Stimulated activated CD4-positive, alpha-beta T cell treated with anti-CD3 and anti-CD28 coated beads, Interleukin-4, amount 100 ng/mL, for 1 hour (primary cell): ENCODE measurements at regions not wholly inside any gene's neighbourhood (a gene's known extent, or its start where the extent isn't known, plus 50 kb on each side); places are given as distances from the start of the nearest gene placed in this dataset.

Source experiments
- DNase-seq: peaks from one replicate; pipeline ENCODE4 v3.0.0-alpha.2; 2020

DNA sequence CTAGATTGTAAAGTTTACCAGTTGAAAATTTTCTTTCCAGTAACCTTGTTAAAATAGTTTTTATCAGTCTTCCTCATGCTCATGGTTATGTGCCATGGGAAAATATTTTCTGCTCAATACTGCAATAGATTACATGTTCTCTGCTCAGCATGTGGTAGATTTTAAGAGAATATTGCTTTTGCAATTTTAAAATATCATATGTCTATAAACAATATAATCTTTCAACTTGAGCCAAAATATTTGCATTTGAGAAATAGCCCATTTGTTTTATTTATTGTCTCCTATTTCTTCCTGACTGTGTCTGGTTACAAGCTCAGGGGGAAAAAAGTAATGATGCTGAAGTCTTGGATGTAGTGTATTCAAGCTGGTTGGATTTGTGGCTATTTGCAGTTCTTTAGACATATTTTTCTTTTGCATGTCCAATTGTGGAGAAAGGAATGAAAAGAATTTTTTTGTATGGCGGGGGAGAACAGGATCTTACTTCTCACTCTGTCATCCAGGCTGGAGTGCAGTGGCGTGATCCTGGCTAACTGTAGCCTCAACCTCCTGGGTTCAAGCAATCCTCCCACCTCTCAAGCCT is 342.6 kb upstream of the NAV3 start:
- DNase-seq, result no peak

DNA sequence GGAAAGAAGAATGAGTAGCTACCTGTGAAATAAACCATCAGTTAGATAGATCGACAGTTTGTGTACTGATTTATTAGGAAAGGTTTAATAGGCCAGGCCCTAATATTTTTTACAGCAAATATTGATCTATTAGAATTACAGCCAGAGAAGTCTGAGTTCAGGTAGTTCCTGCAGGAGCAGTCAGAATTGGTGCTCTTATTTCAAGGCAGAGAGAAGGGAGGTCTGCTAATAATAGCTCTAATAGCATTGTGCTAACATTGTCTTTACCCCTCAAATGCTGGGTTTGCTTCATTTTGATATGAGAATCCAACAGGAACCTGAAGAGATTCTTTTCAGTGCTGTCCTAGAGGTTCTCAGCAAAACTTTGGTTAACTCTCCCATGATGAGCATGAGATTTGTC is 343.8 kb upstream of the NAV3 start:
- no peak for DNase-seq

GRCh38 chr12:77485961-77486854 is 344.5 kb upstream of the NAV3 start:
- DNase-seq, result no peak

- DNase-seq, result no peak
Measured at GRCh38 chr12:77481687-77482086, 349.0 kb upstream of the NAV3 start.

DNA sequence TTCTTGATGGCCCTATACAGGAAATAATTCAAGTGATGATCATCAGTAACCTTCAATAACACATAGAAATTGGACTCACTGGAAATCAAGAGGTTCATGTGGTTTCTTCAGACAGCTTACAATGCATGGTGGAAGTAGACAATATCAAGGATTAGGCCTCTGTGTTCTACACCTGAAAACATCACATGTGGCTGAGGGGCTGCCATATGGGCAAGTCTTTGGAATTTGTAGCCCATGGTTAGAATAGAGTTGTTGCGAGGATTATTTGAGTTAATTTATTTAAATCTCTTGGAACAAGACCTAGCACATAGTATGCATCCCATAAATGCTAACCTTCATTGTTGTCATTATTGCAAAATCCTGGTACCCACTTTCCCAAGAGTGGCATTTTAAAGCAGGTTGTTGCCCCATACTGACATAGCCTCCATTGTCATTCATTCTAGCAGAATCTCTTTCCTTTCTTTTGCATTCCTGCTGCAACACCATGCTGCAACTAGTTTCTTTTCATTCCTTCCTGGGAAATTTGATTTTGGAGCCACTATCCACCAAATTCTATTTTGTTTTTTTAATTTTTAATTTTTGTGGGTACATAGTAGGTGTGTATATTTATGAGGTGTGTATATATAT is 352.7 kb upstream of the NAV3 start:
- no peak for DNase-seq

DNA sequence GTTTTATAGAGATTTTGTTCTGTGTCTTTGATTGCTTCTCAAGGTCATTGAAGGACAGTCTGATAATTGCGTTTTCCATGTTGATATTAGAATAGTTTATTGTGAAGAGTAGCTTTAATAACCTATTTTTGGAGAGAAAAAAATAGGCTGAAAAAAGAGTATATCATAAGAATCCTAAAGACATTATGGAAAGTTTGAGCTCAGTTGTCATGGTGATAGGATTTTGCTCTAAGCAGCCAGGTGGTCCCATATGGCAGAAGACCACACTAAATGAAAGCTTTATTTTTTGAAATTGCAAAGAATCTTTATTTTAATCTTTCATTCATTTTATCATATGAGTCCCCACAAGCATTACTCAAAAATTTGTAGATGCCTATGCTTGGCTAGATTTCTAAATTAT is 358.9 kb upstream of the NAV3 start:
- DNase-seq, result no peak

- no peak for DNase-seq
Measured at GRCh38 chr12:77469578-77470333, 360.9 kb upstream of the NAV3 start.

DNA sequence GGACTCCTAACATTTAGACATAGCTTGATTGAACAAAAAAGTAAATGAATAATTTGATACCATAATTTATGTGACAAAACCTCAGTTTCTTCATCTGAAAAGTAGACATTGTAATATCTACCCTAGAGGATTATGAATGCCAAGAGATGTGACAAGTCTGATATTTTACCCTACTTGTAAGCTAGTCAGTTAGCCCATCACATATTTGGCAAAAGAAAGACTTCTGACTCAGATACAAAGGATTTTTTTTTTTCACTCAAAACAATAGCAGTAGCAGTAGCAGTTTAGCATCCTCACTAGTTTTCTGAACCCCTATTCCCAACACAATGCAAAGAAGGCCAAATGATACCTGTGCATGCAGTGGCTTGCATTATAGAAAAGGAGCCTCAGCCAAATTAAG is 377.3 kb upstream of the E2F7 start:
- DNase-seq, result no peak

- no peak for DNase-seq
Measured at GRCh38 chr12:77439749-77440148, 374.4 kb upstream of the E2F7 start.

DNA sequence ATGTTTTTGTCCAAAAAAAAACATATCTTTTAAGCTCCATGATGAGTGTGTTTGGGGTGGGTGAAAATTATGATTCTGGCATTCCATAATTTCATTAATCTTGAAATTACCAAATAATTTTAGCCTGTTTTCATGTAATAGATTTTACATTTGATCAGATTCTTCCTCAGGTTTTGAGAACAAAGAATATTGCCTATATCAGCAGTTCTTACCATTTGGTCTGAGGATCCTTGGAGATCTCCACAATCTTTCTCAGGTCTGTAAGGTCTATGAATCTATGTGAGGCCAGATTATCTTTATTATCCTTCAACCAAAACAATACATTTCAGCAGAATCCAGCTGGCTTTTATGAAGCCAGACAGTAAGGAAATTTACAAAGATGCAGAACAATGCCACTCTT is 373.3 kb upstream of the E2F7 start:
- DNase-seq, result no peak

GRCh38 chr12:77437206-77437605 is 371.8 kb upstream of the E2F7 start:
- no peak for DNase-seq

DNA sequence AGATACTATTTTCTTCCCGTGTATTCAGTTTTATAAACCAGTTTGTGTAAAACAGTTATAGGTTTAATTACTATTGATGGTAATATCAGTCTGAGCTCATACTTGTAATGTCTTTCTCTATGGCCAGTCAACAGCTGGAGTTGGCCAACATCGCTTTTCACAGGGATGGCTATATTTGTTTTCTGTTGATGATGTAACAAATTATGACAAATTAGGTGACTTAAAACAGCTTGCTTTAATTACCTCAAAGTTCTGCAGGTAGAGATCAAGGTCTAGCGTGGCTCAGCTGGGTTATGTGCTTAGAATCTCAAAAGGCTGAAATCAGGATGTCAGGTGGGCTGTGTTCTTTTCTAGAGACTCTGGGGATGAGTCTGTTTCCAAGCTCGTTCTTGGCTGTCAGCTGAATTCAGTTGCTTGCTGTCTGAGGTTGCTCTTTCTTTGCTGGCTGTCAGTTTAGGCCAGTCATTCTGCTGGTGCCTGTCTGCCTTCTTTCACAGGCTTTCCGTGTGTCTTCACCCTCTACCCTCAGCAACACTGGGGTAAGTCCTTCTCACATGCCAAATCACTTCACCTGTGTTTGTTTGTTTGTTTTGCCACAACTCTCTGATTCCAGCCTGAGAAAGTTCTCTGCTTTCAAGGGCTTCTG is 370.2 kb upstream of the E2F7 start:
- DNase-seq, result no peak

DNA sequence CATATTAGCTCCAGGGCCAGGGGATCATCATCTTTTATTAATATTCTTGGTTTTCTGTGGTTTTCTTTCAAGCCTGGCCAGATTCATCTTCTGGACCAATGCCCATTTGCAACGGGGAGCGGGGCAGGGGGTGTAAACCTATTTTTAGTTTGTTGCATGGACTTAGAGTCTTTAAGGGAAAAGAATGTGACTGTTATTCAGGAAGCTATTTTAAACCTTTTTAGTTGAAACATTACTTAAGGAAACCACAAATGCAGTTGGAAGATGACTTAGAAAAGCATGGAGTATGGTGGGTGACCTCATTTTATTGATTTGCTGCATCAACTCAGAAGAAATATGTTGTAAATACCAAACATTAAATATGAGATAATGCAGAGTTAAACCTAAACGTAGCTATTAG is 368.4 kb upstream of the E2F7 start:
- DNase-seq, result no peak

GRCh38 chr12:77429426-77429825 is 364.1 kb upstream of the E2F7 start:
- DNase-seq, result no peak

DNA sequence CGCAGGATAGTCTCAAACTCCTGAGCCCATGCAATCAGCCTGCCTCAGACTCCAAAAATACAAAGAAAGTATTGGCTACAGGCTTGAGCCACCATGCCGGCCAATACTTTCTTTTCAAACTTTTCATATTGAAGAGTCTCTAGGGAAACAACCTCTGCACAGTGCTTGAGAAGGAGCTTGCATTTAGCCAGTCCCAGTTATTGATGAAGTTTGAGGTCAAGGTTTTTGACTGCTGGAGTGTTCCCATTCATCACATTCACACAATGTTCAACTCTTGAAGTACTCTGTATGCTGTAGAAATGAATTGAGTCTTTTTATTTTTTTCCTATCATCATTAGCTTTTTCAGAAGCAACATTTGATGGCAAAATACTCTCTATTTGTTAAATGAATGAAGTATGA is 355.8 kb upstream of the E2F7 start:
- DNase-seq, result no peak

DNA sequence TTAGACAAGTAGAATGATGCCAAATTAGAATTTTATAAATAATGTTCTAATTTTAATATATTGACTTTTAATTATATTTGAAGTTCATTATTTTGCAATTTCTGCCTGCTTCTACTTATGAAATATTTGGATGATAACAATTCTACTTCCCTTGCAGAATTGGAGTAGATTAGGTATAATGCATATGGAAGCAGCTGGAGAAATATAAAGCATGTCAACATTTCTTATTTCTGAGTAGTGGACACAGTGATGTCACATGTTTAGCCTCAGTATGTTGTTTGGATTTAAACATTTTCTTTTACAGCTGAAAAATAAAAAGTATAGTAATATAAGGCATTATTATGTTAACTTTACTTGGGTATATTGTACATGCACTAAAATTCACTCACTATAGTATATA is 344.2 kb upstream of the E2F7 start:
- DNase-seq, result no peak

- no peak for DNase-seq
Measured at GRCh38 chr12:77407931-77408330, 342.6 kb upstream of the E2F7 start.

- no peak for DNase-seq
Measured at GRCh38 chr12:77406219-77406905, 341.0 kb upstream of the E2F7 start.

DNA sequence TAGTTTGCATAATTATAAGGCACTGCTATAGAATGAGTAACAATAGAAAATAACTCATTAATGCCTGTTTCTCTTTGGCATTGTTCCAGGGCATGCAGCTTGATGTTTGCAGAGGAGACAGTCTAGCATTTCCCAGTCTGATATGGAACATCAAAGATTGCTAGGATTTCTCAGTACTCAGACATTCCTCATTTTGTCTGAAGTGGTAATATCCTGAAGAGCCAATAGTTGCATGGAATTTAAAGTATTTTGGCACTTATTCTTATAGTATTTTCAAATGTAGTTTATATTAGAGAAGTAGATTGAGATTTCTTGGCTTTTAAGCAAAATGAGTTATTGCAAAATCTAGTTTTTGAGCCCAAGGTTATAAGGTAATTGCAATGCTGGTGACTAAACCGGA is 337.3 kb upstream of the E2F7 start:
- DNase-seq, result no peak

GRCh38 chr12:77401770-77402081 is 336.4 kb upstream of the E2F7 start:
- DNase-seq, result no peak

DNA sequence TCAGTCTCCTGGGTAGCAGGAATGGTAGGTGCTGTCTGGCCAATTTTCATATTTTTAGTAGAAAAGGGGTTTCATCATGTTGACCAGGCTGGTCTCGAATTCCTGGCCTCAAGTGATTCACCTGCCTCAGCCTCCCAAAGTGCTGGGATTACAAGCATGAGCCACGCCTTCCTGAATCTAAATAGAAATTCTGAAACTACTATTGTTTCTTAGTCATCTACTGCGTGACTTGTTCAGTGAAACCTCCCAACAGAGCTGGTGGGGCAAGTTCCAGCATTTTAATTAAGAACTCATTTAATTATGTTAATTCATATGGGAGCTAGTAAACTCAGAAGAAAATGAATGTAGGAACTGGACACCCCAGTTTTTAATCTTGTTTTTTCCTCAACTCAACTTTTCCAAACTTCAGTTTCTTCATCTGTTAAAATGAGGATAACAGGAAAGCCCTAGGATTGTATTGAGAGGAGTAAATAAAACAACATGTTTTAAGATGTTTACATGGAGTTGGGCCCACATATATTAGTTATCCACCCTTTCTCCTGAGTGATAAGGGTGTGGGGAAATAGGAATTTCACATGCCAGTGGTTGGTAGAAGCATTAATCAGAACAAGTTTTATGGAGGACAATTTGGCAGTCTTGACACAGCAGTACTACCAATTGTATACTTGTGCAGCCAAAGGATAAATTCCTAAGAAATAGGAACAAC is 335.8 kb upstream of the E2F7 start:
- no peak for DNase-seq
